Muscle of leg (tissue), 3 donors: ENCODE measurements at regions not wholly inside any gene's neighbourhood (a gene's known extent, or its start where the extent isn't known, plus 50 kb on each side); places are given as distances from the start of the nearest gene placed in this dataset.

ENCODE experiments used
- DNase-seq: peaks from one replicate; pipeline ENCODE4 v3.0.0; 2013
- H3K27ac ChIP-seq: one replicate; pipeline ENCODE4 v1.5.1; 2013; ENCODE audit warnings: mild to moderate bottlenecking, low read length, control low read depth
- H3K27me3 ChIP-seq: one replicate; pipeline ENCODE4 v1.6.1; 2013; ENCODE audit warnings: low read length; ENCODE audit not compliant: control insufficient read depth, insufficient read depth
- H3K36me3 ChIP-seq: one replicate; pipeline ENCODE4 v1.6.1; 2013; ENCODE audit warnings: low read length; ENCODE audit not compliant: control insufficient read depth, insufficient read depth
- H3K4me1 ChIP-seq: one replicate; pipeline ENCODE4 v1.6.1; 2013; ENCODE audit warnings: low read length; ENCODE audit not compliant: control insufficient read depth, insufficient read depth
- H3K4me3 ChIP-seq: one replicate; pipeline ENCODE4 v1.5.1; 2013; ENCODE audit warnings: low read length, control low read depth
- H3K9me3 ChIP-seq: replicated peaks from 2 replicates; pipeline ENCODE4 v1.6.1; 2013; ENCODE audit warnings: low read depth, low read length; ENCODE audit not compliant: control insufficient read depth
- WGBS: methylation state at CpG from one replicate; pipeline ENCODE4 v1.1.5; 2013; ENCODE audit warnings: missing lambda C conversion rate; ENCODE audit not compliant: insufficient coverage; 5-methylcytosine and 5-hydroxymethylcytosine counted together

DNA sequence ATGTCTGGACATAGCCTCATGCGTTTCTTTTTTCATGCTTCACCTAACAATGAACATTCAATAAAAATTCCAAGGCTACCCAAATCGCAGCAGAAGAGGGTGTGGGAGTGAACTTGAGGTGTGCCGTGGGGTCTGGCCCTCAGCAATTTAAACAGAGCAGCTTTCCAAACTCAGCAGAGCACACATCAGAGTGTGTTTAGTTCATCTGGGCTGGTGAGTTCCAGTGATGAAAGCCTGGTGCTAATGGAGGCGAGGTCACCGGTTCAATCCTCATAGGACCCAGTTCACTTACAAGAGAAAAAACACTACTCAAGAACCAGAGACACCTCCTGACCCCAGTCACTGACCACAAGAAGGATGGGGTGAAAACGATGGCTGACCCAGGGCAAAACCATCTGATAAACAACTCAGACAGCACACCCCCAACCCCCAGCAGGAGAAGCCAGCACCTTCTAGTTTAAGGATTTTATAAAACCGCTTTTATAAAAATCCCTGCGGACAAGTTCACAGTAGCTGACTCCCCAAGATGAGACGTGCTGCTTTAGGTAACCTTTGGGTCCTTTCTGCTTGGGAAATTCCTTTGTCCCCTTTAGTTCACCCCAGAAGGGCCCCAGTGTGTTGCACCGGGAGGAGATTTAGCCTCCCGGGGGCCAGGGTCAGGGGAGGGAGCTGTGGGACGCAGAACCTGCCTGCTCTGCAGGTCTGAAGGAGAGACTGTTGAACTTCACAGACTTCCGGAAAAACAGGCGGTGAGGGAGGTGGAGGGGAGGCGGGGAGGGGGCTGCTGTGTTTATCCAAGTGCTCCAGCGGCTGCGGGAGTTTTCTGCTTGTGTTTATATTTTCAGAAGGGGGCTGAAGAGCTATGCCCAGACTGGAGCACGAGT is 152.7 kb upstream of the SOX11 start:
- H3K4me3 ChIP-seq = no peak overlapping the region
- H3K27me3 ChIP-seq = peaks cover 2% of the 10 kb centered on the region
- no peak overlapping the region for H3K27ac ChIP-seq
- H3K9me3 ChIP-seq = peaks cover 10% of the 10 kb centered on the region
- H3K4me1 ChIP-seq = peaks cover 8% of the 10 kb centered on the region
- DNase-seq = no peak
- H3K36me3 ChIP-seq = no peaks in the 10 kb centered on the region
- WGBS = 21% methylated on average over 10 of the region's 18 CpGs

DNA sequence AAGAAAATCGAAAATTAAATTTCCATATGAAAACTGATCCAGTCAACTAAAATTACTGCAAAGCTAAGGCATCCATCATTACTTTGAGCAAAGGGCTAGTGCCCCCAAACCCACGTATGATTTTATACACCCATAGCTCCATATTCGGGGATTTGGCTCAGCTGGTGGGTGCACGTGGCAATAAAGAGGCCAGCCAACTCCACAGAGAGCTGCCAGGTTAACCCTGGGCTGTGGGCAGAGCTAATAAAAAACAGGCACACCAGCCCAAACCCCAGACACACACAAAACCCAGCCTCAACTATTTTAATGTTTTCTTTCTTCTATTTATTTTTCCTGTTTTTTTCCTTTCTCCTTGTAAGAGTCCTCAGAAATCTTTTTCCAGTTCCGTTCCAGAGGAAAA is 151.3 kb upstream of the SOX11 start:
- Histone ChIP-seq H3K4me1 (peaks cover 8% of the 10 kb centered on the region), H3K4me3 (no peak overlapping the region), H3K9me3 (peaks cover 12% of the 10 kb centered on the region), H3K27me3 (peaks cover 2% of the 10 kb centered on the region), H3K27ac (no peak overlapping the region), H3K36me3 (no peaks in the 10 kb centered on the region)
- no peak for DNase-seq
- no CpG with 5 or more reads among the region's 5 CpGs for WGBS

DNA sequence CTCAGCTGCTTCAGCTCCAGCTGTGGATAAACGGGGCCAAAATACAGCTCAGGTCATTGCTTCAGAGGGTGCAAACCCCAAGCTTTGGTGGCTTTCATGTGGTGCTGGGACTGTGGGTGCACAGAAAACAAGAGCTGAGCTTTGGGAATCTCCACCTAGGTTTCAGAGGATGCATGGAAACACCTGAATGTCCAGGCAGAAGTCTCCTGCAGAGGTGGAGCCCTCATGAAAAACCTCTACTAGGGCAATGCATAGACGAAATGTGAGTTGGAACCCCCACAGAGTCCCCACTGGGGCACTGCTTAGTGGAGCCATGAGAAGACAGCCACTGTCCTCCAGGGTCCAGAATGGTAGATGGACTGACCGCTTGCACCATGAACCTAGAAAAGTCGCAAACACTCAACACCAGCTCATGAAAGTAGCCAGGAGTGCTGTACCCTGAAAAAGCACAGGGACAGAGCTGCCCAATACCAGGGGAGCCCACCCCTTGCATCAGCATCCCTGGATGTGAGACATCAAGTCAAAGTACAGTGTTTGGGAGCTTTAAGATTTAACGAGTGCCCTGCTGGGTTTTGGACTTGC is 147.9 kb upstream of the SOX11 start:
- H3K4me3 ChIP-seq = no peak overlapping the region
- H3K27me3 ChIP-seq = peaks cover 2% of the 10 kb centered on the region
- DNase-seq = no peak
- H3K36me3 ChIP-seq = no peaks in the 10 kb centered on the region
- peaks cover 12% of the 10 kb centered on the region for H3K9me3 ChIP-seq
- H3K27ac ChIP-seq = no peak overlapping the region
- peaks cover 5% of the 10 kb centered on the region for H3K4me1 ChIP-seq
- 95% methylated on average over 4 of the region's 5 CpGs for WGBS

DNA sequence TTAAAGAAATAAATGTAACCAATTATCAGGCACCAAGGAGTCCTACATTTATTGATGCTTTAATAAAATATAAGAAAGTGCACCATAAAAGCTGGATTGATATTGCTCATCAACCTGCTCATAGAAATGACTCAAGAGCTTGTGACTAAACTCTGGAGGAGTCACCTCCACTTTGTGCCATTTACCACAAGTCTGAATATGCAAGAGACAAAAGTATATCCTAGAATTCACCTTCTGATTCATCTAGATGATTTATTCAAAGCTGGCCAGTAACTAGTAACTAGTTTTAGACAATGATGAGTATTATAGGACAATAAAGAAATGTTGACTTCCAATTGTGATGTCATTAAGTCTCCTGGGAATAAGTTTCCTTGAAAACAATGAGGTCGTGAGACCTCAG is 146.0 kb upstream of the SOX11 start:
- H3K27ac ChIP-seq = no peak overlapping the region
- no peaks in the 10 kb centered on the region for H3K36me3 ChIP-seq
- H3K4me3 ChIP-seq = no peak overlapping the region
- peaks cover 2% of the 10 kb centered on the region for H3K4me1 ChIP-seq
- DNase-seq = no peak
- H3K9me3 ChIP-seq = peaks cover 12% of the 10 kb centered on the region
- H3K27me3 ChIP-seq = no peaks in the 10 kb centered on the region
- WGBS = no CpG with 5 or more reads among the region's 1 CpG

DNA sequence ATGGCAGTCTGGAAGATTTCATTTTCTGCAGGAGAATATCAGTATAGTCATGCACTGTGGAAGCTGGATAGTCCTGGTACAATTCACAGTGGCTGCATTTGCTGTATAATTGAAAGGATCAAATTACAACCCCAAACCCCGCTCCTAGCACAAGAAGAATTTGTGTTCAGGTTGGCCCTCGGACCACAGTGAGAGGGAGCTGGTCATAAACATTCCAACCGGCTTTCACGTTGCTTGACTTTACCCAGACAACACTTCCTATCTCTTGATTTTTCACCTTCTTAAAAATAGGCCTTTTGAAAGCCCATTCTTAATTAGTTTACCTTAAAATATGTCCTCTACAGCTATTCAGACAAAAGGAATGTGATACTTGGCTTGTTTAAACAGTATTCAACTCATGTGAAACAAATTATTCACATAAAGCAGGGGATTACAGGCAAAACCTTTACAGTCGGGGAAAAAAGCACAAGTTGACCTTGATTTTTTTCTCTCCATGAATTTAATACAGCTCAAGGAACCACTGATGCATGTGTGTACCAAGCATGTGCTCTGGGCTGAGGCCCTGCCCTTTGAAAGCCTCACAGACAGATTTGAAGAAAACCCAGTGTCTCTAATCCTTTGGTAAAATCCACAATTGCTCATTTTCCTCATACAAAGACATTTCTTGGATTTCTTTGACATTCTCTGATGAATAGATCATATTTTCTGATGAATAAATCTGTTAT is 143.0 kb upstream of the SOX11 start:
- peaks cover 6% of the 10 kb centered on the region for H3K9me3 ChIP-seq
- peaks cover 2% of the 10 kb centered on the region for H3K4me1 ChIP-seq
- DNase-seq = peak; percentile 20
- H3K4me3 ChIP-seq = no peak overlapping the region
- no peak overlapping the region for H3K27ac ChIP-seq
- WGBS = 34% methylated on average over 4 of the region's 5 CpGs
- H3K27me3 ChIP-seq = no peaks in the 10 kb centered on the region
- H3K36me3 ChIP-seq = no peaks in the 10 kb centered on the region

DNA sequence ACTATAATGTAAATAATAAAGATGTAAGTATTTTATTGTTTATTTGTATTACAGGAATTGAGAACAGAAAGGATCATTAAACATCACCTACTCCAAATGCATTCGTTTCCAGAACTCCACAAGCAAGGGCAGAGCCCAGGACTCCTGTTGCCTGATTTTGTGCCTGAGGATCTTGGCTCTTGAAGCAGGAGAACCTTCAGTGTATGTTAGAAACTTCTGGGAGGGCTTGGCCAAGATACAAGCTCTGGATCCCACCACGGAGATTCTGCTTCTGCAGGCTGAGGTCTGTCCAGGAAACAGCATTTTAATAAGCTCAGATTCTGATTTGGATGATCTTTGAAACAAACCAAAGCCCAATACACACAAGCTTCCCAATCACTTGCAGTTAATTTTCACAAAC is 142.4 kb upstream of the SOX11 start:
- Histone ChIP-seq H3K9me3 (no peaks in the 10 kb centered on the region), H3K4me1 (peaks cover 2% of the 10 kb centered on the region), H3K36me3 (no peaks in the 10 kb centered on the region), H3K4me3 (no peak overlapping the region), H3K27ac (no peak overlapping the region), H3K27me3 (no peaks in the 10 kb centered on the region)
- peak; percentile 71 for DNase-seq
- no CpG with 5 or more reads among the region's 2 CpGs for WGBS

DNA sequence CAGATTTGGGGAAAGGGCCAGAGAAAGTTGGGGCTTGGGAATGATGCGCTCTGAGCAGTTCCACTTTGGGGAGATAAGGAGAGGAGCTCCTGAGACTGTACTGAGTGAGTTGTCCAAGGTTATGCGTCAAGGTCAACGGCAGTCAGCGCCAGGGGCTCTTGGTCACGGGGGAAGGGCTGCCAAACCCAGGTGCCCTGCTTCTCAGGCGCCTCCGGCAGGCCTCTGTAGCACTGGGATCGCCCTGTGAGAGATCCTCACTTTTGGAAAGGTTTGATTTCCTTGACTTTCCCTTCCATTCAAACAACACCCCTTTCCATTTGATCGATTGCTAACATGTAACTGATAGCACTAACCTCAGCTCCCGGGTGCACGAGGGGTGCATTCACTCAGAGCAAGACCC is 136.5 kb upstream of the SOX11 start:
- WGBS = 79% methylated on average over 7 of the region's 11 CpGs
- no peak for DNase-seq
- Histone ChIP-seq H3K4me3 (no peak overlapping the region), H3K4me1 (no peaks in the 10 kb centered on the region), H3K36me3 (no peaks in the 10 kb centered on the region), H3K27me3 (no peaks in the 10 kb centered on the region), H3K9me3 (no peaks in the 10 kb centered on the region), H3K27ac (no peak overlapping the region)

DNA sequence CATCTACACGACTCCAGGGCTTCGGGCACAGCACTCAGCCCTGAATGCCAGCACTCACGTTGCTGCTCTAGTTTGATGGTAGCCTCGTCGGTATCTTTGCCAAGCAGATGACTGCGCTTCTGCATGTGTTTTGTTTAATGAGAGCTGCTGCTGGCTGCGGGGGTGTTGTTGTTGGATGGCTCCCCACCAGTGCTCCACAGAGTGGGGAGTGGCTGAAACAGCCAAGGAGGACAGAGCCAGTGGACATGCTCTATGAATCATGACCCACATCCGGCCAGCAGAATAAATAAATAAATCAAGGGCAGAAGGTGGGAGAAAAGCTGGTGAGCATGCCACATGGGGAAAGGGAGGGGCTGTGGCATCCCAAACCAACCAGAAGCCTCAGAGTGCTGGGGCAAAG is 131.2 kb upstream of the SOX11 start:
- H3K27me3 ChIP-seq = no peaks in the 10 kb centered on the region
- no peaks in the 10 kb centered on the region for H3K4me1 ChIP-seq
- peak; percentile 24 for DNase-seq
- H3K27ac ChIP-seq = no peak overlapping the region
- no peaks in the 10 kb centered on the region for H3K9me3 ChIP-seq
- no peak overlapping the region for H3K4me3 ChIP-seq
- no peaks in the 10 kb centered on the region for H3K36me3 ChIP-seq
- 63% methylated on average over 3 of the region's 8 CpGs for WGBS

DNA sequence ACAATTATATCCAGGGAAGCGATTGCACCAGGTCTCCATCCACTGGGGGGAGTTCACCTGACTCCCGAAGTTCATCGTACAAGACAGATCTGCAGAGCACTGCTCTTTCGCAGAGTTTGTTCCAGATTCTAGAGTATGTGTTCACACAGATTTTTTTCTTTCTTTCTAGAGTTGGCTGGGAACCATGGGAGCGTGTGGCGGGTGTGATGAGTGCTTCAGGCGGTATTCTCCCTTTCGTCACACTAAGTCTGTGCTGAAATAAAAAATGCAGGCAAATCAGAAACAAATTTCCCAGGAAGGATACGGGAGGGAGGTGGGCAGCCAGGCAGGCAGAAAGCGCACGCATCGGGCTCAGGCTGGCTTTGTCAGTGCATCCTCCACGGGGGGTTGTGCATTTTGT is 129.8 kb upstream of the SOX11 start:
- Histone ChIP-seq H3K27me3 (no peaks in the 10 kb centered on the region), H3K27ac (no peak overlapping the region), H3K36me3 (no peaks in the 10 kb centered on the region), H3K4me1 (no peaks in the 10 kb centered on the region), H3K4me3 (no peak overlapping the region), H3K9me3 (no peaks in the 10 kb centered on the region)
- peak; percentile 23 for DNase-seq
- WGBS = 52% methylated on average over 7 of the region's 13 CpGs

DNA sequence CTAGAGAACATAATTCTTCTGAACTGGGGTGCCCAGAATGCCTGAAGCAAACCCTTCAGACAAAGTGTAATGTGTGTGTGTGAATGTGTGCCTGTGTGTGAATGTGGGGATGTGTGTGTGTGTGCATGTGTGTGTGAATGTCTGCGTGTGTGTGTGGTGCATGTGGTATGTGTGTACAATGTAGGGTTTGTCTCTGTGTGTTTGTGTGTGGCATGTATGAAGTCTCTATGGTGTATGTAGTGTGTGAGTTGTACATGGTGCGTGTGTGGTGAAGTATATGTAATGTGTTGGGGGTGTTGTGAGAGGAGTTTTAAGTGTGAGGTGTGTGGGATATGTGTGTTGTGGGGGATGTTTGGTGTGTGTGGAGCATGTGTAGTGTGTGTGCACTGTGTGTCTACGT is 129.3 kb upstream of the SOX11 start:
- Histone ChIP-seq H3K27ac (no peak overlapping the region), H3K27me3 (no peaks in the 10 kb centered on the region), H3K4me1 (no peaks in the 10 kb centered on the region), H3K9me3 (no peaks in the 10 kb centered on the region), H3K4me3 (no peak overlapping the region), H3K36me3 (no peaks in the 10 kb centered on the region)
- DNase-seq = no peak
- WGBS = 92% methylated on average over 3 of the region's 3 CpGs
